GM23248 (cell line): ENCODE measurements at regions not wholly inside any gene's neighbourhood (a gene's known extent, or its start where the extent isn't known, plus 50 kb on each side); places are given as distances from the start of the nearest gene placed in this dataset.
"Not testable (repeated sequence)": the region's sequence is repeated elsewhere in the genome, so short reads cannot be mapped to it uniquely, and the experiment has no call there.

Source experiments
- DNase-seq: peaks from one replicate; pipeline ENCODE4 v3.0.0-alpha.2; 2015
- H2AFZ ChIP-seq: fragments of 200-600 bp; sonication (generic); 2 replicates; pipeline ENCODE4 v1.6.1; 2016; ENCODE audit warnings: antibody characterized with exemption
- H3F3A ChIP-seq: fragments of 200-600 bp; sonication (generic); 2 replicates; pipeline ENCODE4 v1.6.1; 2016; ENCODE audit warnings: mild to moderate bottlenecking, antibody characterized with exemption, mixed run types; ENCODE audit not compliant: insufficient read depth
- H3K27ac ChIP-seq: fragments of 200-600 bp; sonication (generic); 2 replicates; pipeline ENCODE4 v1.5.1; 2016; ENCODE audit warnings: mild to moderate bottlenecking
- H3K27me3 ChIP-seq: fragments of 200-600 bp; sonication (generic); replicated peaks from 2 replicates; pipeline ENCODE4 v1.6.1; 2016; ENCODE audit warnings: mild to moderate bottlenecking; ENCODE audit not compliant: insufficient read depth
- H3K36me3 ChIP-seq: fragments of 200-600 bp; sonication (generic); 2 replicates; pipeline ENCODE4 v1.6.1; 2016; ENCODE audit warnings: low read depth, mild to moderate bottlenecking
- H3K4me1 ChIP-seq: fragments of 200-600 bp; sonication (generic); 2 replicates; pipeline ENCODE4 v1.6.1; 2016; ENCODE audit warnings: mild to moderate bottlenecking; ENCODE audit not compliant: insufficient read depth
- H3K4me2 ChIP-seq: fragments of 200-600 bp; sonication (generic); one replicate; pipeline ENCODE4 v1.6.1; 2016; ENCODE audit warnings: mild to moderate bottlenecking; ENCODE audit not compliant: unreplicated experiment
- H3K4me3 ChIP-seq: fragments of 200-600 bp; sonication (generic); 2 replicates; pipeline ENCODE4 v1.5.1; 2016; ENCODE audit warnings: mild to moderate bottlenecking
- H3K79me2 ChIP-seq: fragments of 200-600 bp; sonication (generic); 2 replicates; pipeline ENCODE4 v1.6.1; 2016; ENCODE audit warnings: mild to moderate bottlenecking; ENCODE audit not compliant: insufficient read depth
- H3K9ac ChIP-seq: fragments of 200-600 bp; sonication (generic); 2 replicates; pipeline ENCODE4 v1.6.1; 2016; ENCODE audit warnings: mild to moderate bottlenecking
- H3K9me2 ChIP-seq: fragments of 200-600 bp; sonication (generic); 2 replicates; pipeline ENCODE4 v1.6.1; 2016; ENCODE audit warnings: mixed run types, mild to moderate bottlenecking, moderate library complexity; ENCODE audit not compliant: insufficient read depth
- H3K9me3 ChIP-seq: fragments of 200-600 bp; sonication (generic); one replicate; pipeline ENCODE4 v1.6.1; 2017; ENCODE audit warnings: low read depth
- H4K20me1 ChIP-seq: fragments of 200-600 bp; sonication (generic); 2 replicates; pipeline ENCODE4 v1.6.0; 2016; ENCODE audit not compliant: insufficient read depth
- EZH2 ChIP-seq: fragments of 200-600 bp; sonication (generic); IDR thresholded peaks from 2 replicates; pipeline ENCODE4 v1.6.1; 2018; ENCODE audit warnings: antibody characterized with exemption, mild to moderate bottlenecking; ENCODE audit not compliant: insufficient read depth, poor library complexity, severe bottlenecking
- EZH2phosphoT487 ChIP-seq: fragments of 200-600 bp; sonication (generic); IDR thresholded peaks from 2 replicates; pipeline ENCODE4 v1.6.1; 2018; ENCODE audit warnings: antibody characterized with exemption, moderate library complexity, mild to moderate bottlenecking, low read depth; ENCODE audit not compliant: insufficient read depth
- WGBS, 2 experiments: methylation state at CpG; one replicate each; pipeline ENCODE4 v1.1.6; 2015 to 2017; ENCODE audit warnings: low lambda C conversion rate in 2 of 2, low coverage in 1 of 2; ENCODE audit errors: missing lambda C conversion rate in 2 of 2; 5-methylcytosine and 5-hydroxymethylcytosine counted together
- in situ Hi-C: fragments of 300-500 bp; cut with MboI; formaldehyde crosslinking; loops from 2 replicates; pipeline ENCODE4 v1.15.0; 2020

DNA sequence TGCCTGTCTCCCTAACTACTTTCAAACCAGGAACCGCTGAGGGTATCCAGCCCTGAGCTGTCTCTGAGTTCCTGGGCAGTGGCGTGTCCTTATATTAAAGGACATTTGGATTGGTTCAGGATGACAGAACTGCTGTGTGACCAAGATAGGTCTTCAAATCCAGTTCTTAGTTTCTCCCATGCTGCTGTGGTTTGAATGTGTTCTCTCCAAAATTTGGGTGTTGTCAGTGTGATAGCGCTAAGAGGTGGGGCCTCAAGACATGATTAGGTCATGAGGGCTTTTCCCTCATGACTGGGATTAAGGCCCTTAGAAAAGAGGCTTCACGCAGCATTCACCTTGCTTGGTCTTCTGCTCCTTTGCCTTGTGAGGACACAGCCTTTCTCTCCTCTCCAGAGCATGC, 376.5 kb upstream of the TPM1 start:
- in situ Hi-C loops = no loop called here
- TF ChIP-seq EZH2phosphoT487 (no peak), EZH2 (no peak)

DNA sequence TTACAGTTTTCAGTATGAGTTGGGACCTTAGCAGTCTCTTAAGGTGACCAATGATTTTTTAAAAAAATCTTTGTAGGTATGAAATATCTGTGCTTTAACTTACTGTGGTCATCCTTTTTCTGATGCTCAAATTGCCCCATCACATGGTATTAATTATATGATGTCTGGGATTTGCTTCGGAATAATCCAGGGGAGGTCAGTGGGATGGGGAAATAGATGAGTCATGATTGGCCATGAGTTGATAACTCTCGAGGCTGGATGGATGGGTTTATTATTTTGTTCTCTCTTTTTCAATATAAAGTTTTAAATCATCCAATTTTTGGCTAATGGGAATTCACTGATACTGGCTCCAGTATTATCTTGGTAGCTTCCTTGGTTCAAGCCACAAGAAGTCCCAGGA, 370.3 kb upstream of the TPM1 start:
- DNase-seq = peak; percentile 78
- no peaks in the 10 kb centered on the region for H3K9me3 ChIP-seq
- in situ Hi-C loops = no loop called here

More for the DNA sequence above, 376.5 kb upstream of the TPM1 start:
- Histone ChIP-seq H3K9ac (no peak overlapping the region), H3K9me3 (no peaks in the 10 kb centered on the region), H3K27me3 (no peaks in the 10 kb centered on the region), H3K4me1 (no peaks in the 10 kb centered on the region), H3K4me2 (no peak overlapping the region), H3K4me3 (no peak overlapping the region), H3K79me2 (no peaks in the 10 kb centered on the region), H3F3A (no peaks in the 10 kb centered on the region), H2AFZ (no peak overlapping the region), H3K36me3 (no peaks in the 10 kb centered on the region; the same call in 1 of the 2 replicates), H4K20me1 (no peaks in the 10 kb centered on the region), H3K9me2 (no peaks in the 10 kb centered on the region), H3K27ac (no peak overlapping the region)
- no peak for DNase-seq
- 92 to 99% methylated on average over 4 of the region's 4 CpGs for WGBS, 2 experiments

DNA sequence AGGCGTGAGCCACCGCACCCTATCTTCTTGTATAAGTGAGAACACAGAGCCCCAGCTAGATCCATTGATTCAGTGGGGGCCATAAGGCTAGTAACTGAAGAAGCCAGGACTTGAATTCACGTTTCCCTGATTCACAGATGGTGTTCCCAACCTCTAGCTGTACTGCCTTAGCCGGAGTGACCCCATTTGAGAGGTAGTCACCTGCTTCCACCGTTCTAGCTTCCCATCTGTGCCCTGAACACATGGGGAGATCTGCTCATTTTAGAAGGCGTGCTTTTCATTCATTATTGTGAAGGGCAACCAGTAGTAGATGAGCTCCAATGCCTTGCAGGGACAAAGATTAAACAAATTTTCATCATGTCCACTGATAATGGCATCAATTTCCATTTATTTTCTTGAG, 365.7 kb upstream of the TPM1 start:
- no peak overlapping the region for H3K4me3 ChIP-seq
- H2AFZ ChIP-seq = no peak overlapping the region
- WGBS, 2 experiments = 91 to 95% methylated on average over 6 of the region's 6 CpGs
- H3K36me3 ChIP-seq = peaks cover 4% of the 10 kb centered on the region; the same call in 1 of the 2 replicates
- in situ Hi-C loops = no loop called here
- H3K4me2 ChIP-seq = no peak overlapping the region
- H3K27me3 ChIP-seq = no peaks in the 10 kb centered on the region
- H3K27ac ChIP-seq = no peak overlapping the region
- H3K9ac ChIP-seq = no peak overlapping the region
- H3F3A ChIP-seq = no peaks in the 10 kb centered on the region
- H3K4me1 ChIP-seq = peaks cover 8% of the 10 kb centered on the region; the same call in 1 of the 2 replicates
- H3K79me2 ChIP-seq = no peaks in the 10 kb centered on the region
- no peak for DNase-seq
- H3K9me3 ChIP-seq = no peaks in the 10 kb centered on the region
- TF ChIP-seq EZH2phosphoT487 (no peak), EZH2 (no peak)
- no peaks in the 10 kb centered on the region for H4K20me1 ChIP-seq
- H3K9me2 ChIP-seq = no peaks in the 10 kb centered on the region

More for the DNA sequence above, 370.3 kb upstream of the TPM1 start:
- Histone ChIP-seq H3K4me3 (no peak overlapping the region), H3K4me1 (peaks cover 11% of the 10 kb centered on the region; the same call in 1 of the 2 replicates), H3F3A (no peaks in the 10 kb centered on the region), H3K79me2 (no peaks in the 10 kb centered on the region), H3K36me3 (no peaks in the 10 kb centered on the region; the same call in 1 of the 2 replicates), H3K27ac (no peak overlapping the region), H3K9ac (no peak overlapping the region), H3K9me2 (no peaks in the 10 kb centered on the region), H3K4me2 (no peak overlapping the region), H4K20me1 (no peaks in the 10 kb centered on the region), H3K27me3 (no peaks in the 10 kb centered on the region), H2AFZ (no peak overlapping the region)
- 4 to 8% methylated on average over 2 of the region's 2 CpGs for WGBS, 2 experiments
- no peak for TF ChIP-seq EZH2phosphoT487
- no peak for TF ChIP-seq EZH2

DNA sequence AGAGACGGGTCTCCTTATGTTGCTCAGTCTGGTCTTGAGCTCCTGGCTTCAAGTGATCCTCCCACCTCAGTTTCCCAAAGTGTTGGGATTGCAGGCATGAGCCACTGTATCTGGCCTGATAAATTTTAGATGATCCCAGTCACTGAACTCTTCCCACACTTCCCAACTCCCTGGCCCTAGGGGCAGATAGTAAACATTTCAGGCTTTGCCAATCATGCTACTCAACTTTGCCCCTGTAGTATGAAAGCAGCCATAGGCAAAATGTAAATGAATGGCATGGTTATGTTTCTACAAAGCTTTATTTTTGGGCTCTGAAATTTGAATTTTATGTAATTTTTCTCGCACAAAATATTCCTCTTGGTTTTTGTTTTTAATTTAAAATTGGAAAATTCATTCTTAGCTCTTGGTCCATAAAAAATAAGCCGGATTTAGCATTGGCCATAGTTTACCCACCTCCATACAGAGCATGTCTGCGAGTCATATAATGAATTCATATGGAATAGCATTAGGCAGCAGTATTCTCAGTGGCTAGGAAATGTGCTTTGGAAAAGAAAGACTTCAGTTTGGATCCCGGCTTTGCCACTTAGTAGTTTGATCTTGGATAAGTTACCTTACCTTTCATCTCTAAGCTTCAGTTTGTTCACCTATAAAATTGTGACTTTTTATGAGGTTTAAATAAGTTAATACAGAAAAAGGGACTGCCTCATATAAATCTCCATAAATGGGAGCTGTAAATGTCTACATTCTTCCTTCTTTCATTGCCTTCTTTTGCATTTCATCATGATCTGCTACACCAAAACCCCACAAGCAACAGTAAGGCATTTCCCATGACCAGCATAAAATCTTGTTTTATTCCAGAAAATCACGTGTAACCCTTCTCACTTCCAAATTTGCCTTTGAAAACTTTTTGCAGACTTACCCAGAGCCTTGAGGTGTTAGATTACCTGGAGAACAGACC, 360.3 kb upstream of the TPM1 start:
- Histone ChIP-seq H3F3A (no peaks in the 10 kb centered on the region), H3K27me3 (no peaks in the 10 kb centered on the region), H2AFZ (no peak overlapping the region), H3K4me2 (no peak overlapping the region), H3K4me1 (no peaks in the 10 kb centered on the region), H4K20me1 (no peaks in the 10 kb centered on the region), H3K4me3 (no peak overlapping the region), H3K9me3 (no peaks in the 10 kb centered on the region), H3K36me3 (peaks cover 4% of the 10 kb centered on the region; the same call in 1 of the 2 replicates), H3K79me2 (no peaks in the 10 kb centered on the region), H3K27ac (no peak overlapping the region), H3K9ac (no peak overlapping the region), H3K9me2 (no peaks in the 10 kb centered on the region)
- in situ Hi-C loops = no loop called here
- no peak for TF ChIP-seq EZH2
- no peak for TF ChIP-seq EZH2phosphoT487
- no peak for DNase-seq
- whole genome bisulfite sequencing, 2 experiments = 97 to 98% methylated on average over 6 of the region's 6 CpGs

DNA sequence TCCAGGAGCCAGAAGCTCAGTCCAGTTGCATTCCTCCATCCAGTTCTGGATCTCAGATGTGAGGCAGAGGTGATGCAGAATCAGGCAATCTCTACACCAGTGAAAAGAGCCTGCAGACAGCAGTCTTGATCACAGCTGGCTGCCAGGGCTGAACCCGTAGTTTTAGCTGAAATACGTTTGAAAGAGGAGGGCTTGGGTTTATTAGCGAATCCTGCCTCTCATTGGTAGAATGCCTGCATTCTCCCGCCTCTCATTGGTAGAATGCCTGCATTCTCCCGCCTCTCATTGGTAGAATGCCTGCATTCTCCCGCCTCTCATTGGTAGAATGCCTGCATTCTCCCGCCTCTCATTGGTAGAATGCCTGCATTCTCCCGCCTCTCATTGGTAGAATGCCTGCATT, 359.4 kb upstream of the TPM1 start:
- H3K9ac ChIP-seq, H3K27me3 ChIP-seq, H4K20me1 ChIP-seq, H3K9me3 ChIP-seq, H3K36me3 ChIP-seq, H3K79me2 ChIP-seq, H3K4me2 ChIP-seq, H3K4me1 ChIP-seq, H3K9me2 ChIP-seq, H3K27ac ChIP-seq, H3F3A ChIP-seq, H3K4me3 ChIP-seq, H2AFZ ChIP-seq, DNase-seq, in situ Hi-C loops: not testable (repeated sequence)
- 94 to 96% methylated on average over 8 of the region's 8 CpGs for WGBS, 2 experiments
